NCI-H1048 (cell line): ENCODE measurements at regions not wholly inside any gene's neighbourhood (a gene's known extent, or its start where the extent isn't known, plus 50 kb on each side); places are given as distances from the start of the nearest gene placed in this dataset.

ENCODE experiments used
- DNase-seq: peaks from one replicate; lab custom pipeline; 2025; lab: John Stamatoyannopoulos, UW

GRCh38 chr9:78863531-78863930, 566.6 kb downstream of the PSAT1 start:
- no peak for DNase-seq

DNA sequence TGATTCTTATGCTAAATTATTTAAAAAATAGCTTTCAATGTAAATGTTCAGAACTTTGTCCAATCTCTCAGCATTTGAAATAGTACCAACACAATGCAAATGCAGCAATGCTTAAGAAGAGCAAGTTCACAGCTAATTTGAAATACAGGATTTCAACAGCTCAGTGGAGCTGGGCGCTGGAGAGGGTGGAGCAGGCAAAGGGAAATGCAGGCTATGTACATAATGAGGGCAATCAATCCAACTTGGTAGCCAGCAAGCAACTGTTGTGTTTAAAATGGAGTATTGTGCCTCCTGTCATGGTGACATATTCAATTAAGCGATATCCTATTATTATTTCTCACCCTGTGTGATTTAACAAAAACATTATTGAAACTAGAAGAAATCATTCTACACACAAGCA, 568.8 kb downstream of the PSAT1 start:
- no peak for DNase-seq

DNA sequence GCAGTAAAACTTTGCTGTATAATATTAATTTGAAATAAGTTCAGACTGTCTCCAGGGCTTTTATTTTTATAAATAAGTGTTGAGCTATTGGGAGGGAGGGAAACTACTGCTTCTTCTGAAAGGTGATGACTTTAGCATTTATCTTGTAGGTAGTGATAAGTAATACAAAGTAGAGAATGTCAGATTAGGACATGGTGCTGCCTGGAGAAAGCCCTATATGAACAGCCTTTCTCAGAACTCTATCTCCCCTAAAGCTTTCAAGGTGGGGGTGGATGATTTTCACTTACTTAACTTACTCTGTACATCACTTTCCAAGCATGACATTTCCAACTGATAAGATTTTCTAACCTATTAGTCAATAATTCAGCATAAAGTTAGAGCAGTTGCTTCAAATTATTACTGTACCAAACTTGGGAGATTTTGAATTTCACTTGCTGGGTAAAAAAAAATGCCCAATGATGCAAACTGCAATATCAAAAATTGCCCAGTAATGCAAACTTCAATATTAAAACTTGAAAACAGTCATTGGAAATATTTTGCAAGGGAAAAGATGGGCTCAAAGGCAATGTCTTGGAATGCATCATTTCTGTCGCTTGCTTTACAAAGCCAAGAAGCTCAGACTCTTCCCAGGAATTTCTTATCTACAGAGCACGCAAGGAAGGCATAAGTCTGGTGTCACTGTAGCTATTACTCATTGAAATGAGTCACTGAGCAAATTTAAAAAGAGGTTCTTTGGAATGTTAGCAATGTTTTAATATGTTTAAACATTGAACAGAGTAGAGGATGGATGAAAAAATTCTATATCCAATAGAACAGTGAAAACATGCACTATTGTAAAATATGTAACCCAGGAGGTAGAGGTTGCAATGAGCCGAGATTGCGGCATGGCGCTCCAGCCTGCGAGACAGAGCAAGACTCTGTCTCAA, 569.5 kb downstream of the PSAT1 start:
- no peak for DNase-seq

- no peak for DNase-seq
Observed at GRCh38 chr9:78871086-78871451, 574.1 kb downstream of the PSAT1 start.

DNA sequence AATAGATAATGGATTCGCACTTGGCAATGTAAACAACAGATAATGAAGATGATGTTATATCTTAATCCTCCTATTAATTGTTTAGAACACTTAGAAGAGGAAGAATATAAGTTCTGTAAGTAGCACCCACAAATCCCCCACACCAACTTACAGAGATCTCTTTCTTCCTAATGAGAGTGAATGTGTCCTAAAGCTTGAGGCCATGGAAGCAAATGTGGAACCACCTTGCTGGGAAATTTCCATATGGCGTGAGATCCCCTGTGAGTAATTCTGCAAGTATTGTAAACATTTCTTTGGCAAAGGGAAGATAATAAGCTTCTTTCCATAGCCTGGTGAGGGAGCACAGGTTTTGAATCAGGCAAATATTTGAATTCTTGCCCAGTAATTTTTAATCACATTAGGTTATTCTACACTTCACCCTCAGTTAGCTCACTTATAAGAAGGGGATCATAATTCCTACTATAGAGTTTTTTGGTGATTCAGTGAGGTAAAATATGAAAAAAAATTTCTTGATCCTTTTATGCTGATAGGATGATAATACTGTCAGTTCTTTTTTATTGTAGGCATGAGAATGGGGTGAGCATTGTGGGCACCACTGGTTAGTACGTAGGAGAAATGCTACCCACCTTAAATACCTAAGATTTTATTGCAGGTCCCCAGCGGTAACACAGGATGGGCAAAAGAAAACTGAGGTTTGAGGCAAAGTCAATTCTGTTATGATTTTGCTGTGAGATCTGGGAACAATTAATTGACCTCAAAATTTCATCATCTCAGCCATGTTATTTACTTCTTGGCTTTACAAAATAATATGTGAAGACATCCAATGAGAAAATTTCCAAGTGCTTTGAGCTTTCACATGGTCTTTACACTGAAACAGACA, 574.8 kb downstream of the PSAT1 start:
- peak; percentile 19 for DNase-seq

GRCh38 chr9:78874061-78874460, 577.1 kb downstream of the PSAT1 start:
- DNase-seq, result no peak

DNA sequence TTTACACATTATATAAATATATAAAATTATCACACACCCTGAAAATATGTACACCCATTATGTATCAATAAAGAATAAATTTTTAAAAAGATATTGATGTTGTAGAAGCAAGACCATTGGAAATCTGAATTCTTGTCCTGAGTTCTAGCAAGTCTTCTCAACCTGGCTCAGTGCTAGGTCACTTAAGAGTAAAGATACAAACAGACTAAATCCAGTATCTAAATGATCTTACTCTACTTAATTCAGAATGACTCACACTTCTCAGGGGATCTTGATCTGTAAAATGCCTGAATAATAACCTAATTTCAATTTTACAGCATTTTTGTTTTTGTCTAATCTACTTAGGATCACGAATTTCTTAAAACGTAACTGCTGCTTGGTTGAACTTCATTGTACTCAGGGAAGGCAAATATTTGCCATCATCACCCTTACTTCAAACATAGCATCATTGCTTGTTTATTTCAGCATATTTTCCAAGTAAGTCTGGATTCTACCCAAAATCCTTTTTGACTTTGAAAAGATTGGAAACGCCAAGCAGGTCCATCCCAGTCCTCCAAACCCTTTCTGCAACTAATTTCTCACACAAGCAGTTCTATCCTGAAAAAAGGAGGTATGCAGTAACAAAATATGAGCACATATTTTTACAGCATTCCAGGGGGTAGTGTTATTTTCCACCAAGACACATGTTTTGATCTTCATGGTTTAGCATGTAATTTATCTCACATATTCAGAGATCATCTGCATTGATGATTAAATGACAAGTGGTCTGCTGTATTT, 582.6 kb downstream of the PSAT1 start:
- no peak for DNase-seq

DNA sequence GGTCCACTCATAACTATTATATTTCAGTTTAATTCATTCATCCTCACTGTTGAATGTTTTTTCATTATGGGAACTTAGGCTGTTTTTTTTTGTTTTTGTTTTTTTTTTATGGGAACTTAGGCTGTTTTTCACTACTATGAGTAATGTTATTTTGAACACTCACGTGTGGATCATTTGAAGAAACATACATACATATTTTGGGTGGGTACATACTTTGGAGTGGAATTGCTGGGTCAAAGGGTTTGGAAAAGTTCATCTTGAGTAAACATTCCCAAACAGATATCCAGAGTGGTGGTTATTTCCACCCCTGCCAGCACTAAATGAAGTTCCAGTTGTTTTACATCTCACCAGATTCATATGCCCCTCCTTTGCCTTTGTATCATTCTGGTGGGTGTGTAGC, 584.4 kb downstream of the PSAT1 start:
- DNase-seq, result no peak

DNA sequence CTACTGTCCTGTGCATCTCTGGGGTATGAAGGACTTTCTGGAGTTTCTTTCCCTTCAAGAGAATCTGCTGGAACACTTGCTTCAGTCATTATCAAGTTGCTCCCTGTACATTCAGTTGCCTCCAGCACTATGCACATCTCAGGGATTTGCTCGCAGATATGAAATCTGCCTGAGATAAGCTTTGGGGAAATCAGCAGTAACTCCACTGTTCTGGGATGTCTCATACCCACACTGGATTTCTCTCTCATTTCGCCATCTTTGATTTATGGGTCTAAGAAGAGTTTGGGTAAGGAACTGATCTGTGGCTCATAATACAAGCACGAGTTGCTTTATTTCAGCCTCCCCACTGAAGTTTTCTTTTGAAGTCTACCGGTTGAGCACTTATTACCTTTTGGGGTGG, 585.6 kb downstream of the PSAT1 start:
- DNase-seq, result no peak

DNA sequence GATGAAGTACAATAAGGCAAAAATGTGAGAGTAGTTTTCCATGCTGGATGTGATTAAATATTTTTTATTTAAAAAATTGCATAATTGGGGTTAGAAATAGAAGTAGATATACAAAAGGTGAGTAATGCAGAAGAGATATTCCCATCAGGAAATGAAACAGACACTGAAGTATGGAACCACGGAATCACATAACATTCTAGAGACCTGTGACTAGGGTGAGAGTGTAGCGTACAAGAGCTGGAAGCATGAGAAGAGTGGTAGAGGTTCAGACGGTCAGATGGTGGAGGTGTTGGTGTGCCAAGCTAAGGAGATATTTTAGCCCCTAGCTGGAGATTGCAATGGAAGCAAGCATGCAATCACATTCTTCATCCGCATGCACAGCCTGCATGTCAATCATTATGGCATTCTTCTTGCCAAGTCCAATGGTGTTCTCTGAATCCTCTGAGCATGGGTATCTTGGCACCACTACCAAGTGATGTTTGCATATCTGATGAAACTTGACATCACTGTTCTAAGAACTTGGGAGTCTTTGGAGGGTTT, 587.8 kb downstream of the PSAT1 start:
- DNase-seq, result no peak

DNA sequence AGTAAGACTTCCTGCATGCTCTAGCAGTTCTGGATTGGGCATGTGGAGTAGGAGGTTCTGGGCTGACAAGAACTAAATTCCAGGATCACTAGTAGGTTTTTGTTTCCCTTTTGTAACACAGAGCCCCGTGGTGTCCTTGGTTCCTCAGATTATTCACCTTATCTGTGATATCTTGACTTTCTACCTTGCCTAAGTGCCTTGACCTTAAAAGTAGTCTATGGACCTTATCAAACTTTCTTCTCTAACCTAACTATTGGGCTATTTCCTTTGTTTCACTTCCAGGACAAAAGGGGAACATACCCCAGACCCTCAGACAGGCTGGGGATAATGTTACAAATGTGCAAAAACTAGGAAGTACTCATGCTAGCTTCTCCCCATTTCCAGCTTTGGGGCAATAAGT, 595.3 kb downstream of the PSAT1 start:
- DNase-seq, result no peak

GRCh38 chr9:78892769-78893168, 595.8 kb downstream of the PSAT1 start:
- DNase-seq, result no peak

GRCh38 chr9:78893774-78894401, 597.0 kb downstream of the PSAT1 start:
- DNase-seq, result no peak

- DNase-seq, result no peak
Observed at GRCh38 chr9:78896479-78896878, 599.6 kb downstream of the PSAT1 start.

DNA sequence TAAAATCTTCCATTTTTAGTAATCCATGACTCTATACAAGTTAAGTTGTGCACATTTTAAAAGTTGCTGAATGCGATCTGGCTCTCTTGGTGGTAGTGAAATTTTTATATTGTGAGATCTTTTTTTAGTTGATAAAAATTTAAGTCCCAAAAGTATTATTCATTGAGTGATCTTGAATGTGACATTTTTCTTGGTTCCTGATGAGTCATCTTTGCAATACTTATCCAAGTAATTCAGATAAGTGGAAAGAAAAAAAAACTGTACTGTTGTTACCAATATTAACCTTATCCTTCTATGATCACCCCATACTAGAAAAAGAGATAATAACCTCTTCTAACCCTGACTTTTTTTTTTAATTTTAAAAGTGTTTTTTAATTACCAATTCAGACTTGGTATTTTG, 601.3 kb downstream of the PSAT1 start:
- DNase-seq, result no peak

GRCh38 chr9:78899006-78899405, 602.1 kb downstream of the PSAT1 start:
- DNase-seq, result no peak

GRCh38 chr9:78900500-78900899, 603.6 kb downstream of the PSAT1 start:
- no peak for DNase-seq

- DNase-seq, result no peak
Observed at GRCh38 chr9:78902051-78902450, 605.1 kb downstream of the PSAT1 start.

DNA sequence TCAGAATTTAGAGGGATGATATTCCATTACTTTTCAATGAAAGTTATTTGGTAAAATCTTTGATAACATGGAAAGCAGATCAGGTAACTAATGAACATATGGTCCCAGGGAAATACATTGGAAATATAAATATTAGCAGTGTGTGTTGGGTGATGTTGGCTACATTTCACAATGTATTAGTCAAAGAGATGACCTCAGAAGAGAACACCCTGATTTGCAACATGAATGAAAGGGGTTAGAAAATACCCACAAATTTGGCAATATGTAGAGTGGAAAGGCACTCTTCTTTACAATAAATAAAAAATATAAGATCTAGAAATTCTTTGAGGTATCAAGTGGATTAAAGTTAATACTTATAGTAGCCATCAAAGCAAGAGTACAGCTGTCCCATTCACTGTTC, 606.7 kb downstream of the PSAT1 start:
- no peak for DNase-seq

GRCh38 chr9:78904686-78905085, 607.8 kb downstream of the PSAT1 start:
- no peak for DNase-seq

DNA sequence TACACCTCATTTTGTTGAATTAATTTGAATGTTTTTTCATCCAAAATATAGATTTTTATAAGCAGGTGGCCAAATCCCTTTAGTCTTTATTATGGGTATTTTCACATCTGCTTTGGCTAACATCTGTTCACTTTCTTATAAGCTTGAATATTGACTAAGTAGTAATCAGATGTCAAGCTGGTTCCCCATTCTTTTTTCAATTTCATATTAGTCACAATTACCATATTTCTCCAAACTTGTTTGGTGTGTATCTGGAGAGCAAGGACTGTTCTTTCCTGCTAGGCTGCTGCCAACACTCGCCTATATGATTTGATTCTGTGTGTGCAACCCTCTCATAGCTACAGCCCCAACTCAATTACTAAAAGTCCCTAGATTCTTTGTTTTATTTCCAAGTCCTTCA, 608.5 kb downstream of the PSAT1 start:
- DNase-seq, result no peak
